ENCODE measurements at regions not wholly inside any gene's neighbourhood (a gene's known extent, or its start where the extent isn't known, plus 50 kb on each side); places are given as distances from the start of the nearest gene placed in this dataset.

- TF ChIP-seq, protein P1, sequence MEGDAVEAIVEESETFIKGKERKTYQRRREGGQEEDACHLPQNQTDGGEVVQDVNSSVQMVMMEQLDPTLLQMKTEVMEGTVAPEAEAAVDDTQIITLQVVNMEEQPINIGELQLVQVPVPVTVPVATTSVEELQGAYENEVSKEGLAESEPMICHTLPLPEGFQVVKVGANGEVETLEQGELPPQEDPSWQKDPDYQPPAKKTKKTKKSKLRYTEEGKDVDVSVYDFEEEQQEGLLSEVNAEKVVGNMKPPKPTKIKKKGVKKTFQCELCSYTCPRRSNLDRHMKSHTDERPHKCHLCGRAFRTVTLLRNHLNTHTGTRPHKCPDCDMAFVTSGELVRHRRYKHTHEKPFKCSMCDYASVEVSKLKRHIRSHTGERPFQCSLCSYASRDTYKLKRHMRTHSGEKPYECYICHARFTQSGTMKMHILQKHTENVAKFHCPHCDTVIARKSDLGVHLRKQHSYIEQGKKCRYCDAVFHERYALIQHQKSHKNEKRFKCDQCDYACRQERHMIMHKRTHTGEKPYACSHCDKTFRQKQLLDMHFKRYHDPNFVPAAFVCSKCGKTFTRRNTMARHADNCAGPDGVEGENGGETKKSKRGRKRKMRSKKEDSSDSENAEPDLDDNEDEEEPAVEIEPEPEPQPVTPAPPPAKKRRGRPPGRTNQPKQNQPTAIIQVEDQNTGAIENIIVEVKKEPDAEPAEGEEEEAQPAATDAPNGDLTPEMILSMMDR (IDR thresholded peaks at IDR 0.05; ENCODE audit: insufficient read depth, low read length, missing control alignments), result no peak
- CTCF ChIA-PET, result interaction anchor here (1.2 kb wide), 1 partner anchor 24 kb away, joined by 3 read pairs; no protein-coding TSS in a partner anchor
- DNase-seq (ENCODE audit: low read depth, low spot score), result no peak
These were observed 258.5 kb downstream of the HACE1 start for GRCh38 chr6:104601131-104601651.

DNA sequence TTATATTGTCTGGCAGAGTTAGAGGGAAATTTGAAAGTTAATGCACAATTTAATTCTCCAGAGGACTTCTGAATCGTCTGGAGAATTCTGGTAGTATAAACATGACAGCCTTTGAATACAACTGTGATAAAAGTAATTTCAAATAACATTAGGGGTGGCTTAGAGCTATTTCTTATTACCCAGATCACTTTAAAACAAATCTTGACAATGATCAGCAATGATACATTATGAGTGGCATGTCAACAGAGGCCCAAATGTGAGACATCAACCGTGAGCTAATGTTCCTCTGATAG, 259.1 kb downstream of the HACE1 start:
- H3K4me3 ChIP-seq (ENCODE audit: low read depth, low read length), result no peak overlapping the region
- ChIA-PET CTCF (interaction anchor here (1.2 kb wide), 1 partner anchor 24 kb away, joined by 3 read pairs; no protein-coding TSS in a partner anchor), POLR2A (no interaction called here)
- no peak for DNase-seq (ENCODE audit: low read depth, low spot score)
- TF ChIP-seq, protein P1 (IDR thresholded peaks at IDR 0.05; ENCODE audit: insufficient read depth, low read length, missing control alignments), result no peak

More at GRCh38 chr6:104601131-104601651, 258.5 kb downstream of the HACE1 start:
- POLR2A ChIA-PET, result no interaction called here
- no peak overlapping the region for H3K4me3 ChIP-seq (ENCODE audit: low read depth, low read length)

DNA sequence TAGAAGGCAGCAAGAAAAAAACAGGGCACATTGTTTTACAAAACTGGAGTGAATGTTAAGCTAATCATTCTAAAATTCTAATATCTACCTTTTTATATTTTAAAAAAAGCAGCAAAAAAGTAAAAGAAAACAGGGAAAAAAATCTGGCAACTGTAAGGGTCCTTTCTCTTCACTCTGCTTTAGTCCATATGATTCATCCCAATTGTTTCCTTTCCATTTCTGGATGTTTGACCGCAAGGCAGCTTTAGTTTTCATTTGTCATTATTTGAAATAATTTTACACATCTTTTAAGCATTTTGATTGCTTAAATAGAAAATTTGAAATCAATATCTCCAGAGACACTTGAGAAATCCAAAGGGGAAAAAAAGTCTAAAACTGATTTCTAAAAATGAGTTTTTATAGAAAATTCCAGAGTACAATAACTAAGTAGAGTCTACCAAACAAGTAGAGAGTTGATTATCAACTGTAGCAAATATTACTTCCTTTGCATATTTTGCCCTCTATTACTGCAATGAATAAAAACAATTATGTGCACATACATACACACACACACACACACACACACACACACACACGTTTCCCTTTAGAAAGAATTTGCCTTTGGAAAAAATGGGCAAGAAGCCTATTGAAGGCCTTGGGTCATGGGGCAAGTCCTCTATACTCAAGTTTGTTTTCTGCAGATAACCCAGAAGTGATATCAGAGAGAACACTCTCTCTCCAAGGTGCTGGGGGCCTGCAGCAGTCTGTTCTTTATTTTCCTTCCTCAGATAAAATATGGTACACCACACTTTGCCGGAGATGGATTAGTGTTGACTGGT, 259.7 kb downstream of the HACE1 start:
- H3K4me3 ChIP-seq (ENCODE audit: low read depth, low read length), result no peak overlapping the region
- POLR2A ChIA-PET, result no interaction called here
- TF ChIP-seq, protein P1 (IDR thresholded peaks at IDR 0.05; ENCODE audit: insufficient read depth, low read length, missing control alignments), result no peak
- DNase-seq (ENCODE audit: low read depth, low spot score), result no peak
- CTCF ChIA-PET, result interaction anchor here (1.2 kb wide), 1 partner anchor 25 kb away, joined by 3 read pairs; no protein-coding TSS in a partner anchor

GRCh38 chr6:104597541-104598050, 262.1 kb downstream of the HACE1 start:
- no peak overlapping the region for H3K4me3 ChIP-seq (ENCODE audit: low read depth, low read length)
- POLR2A ChIA-PET, result interaction anchor here (1.5 kb wide), 1 partner anchor 57 kb away, joined by 3 read pairs; no protein-coding TSS in a partner anchor
- peak; percentile 21 for DNase-seq (ENCODE audit: low read depth, low spot score)
- TF ChIP-seq, protein P1 (IDR thresholded peaks at IDR 0.05; ENCODE audit: insufficient read depth, low read length, missing control alignments), result no peak
- CTCF ChIA-PET, result no interaction called here

GRCh38 chr6:104596091-104596490, 263.6 kb downstream of the HACE1 start:
- TF ChIP-seq, protein P1 (IDR thresholded peaks at IDR 0.05; ENCODE audit: insufficient read depth, low read length, missing control alignments), result no peak
- DNase-seq (ENCODE audit: low read depth, low spot score), result no peak
- no peak overlapping the region for H3K4me3 ChIP-seq (ENCODE audit: low read depth, low read length)
- ChIA-PET CTCF (interaction anchor here (1.2 kb wide), 1 partner anchor 175 kb away, joined by 4 read pairs; no protein-coding TSS in a partner anchor), POLR2A (no interaction called here)

GRCh38 chr6:104595311-104595820, 264.4 kb downstream of the HACE1 start:
- ChIA-PET CTCF (interaction anchor here (1.2 kb wide), 1 partner anchor 175 kb away, joined by 4 read pairs; no protein-coding TSS in a partner anchor), POLR2A (no interaction called here)
- TF ChIP-seq, protein P1 (IDR thresholded peaks at IDR 0.05; ENCODE audit: insufficient read depth, low read length, missing control alignments), result no peak
- peak; percentile 34 for DNase-seq (ENCODE audit: low read depth, low spot score)
- no peak overlapping the region for H3K4me3 ChIP-seq (ENCODE audit: low read depth, low read length)
